Osteocyte (in vitro differentiated cells): ENCODE measurements at regions not wholly inside any gene's neighbourhood (a gene's known extent, or its start where the extent isn't known, plus 50 kb on each side); places are given as distances from the start of the nearest gene placed in this dataset.

Experiments used
- DNase-seq: peaks from one replicate; pipeline ENCODE4 v3.0.0; 2021; ENCODE audit warnings: mixed read lengths; ENCODE audit not compliant: unreplicated experiment; ENCODE audit errors: extremely low spot score
- H3K27ac Mint-ChIP-seq: one replicate; pipeline ENCODE4 v1.8.0; 2021; ENCODE audit warnings: mild to moderate bottlenecking, mixed read lengths; ENCODE audit not compliant: unreplicated experiment
- H3K27me3 Mint-ChIP-seq: one replicate; pipeline ENCODE4 v1.8.0; 2021; ENCODE audit warnings: mixed read lengths; ENCODE audit not compliant: unreplicated experiment
- H3K36me3 Mint-ChIP-seq: one replicate; pipeline ENCODE4 v1.8.0; 2021; ENCODE audit warnings: mixed read lengths; ENCODE audit not compliant: unreplicated experiment
- H3K4me1 Mint-ChIP-seq: one replicate; pipeline ENCODE4 v1.8.0; 2021; ENCODE audit warnings: mixed read lengths; ENCODE audit not compliant: unreplicated experiment
- H3K4me3 Mint-ChIP-seq: one replicate; pipeline ENCODE4 v1.8.0; 2021; ENCODE audit warnings: mild to moderate bottlenecking, moderate library complexity, mixed read lengths; ENCODE audit not compliant: unreplicated experiment
- H3K9me3 Mint-ChIP-seq: one replicate; pipeline ENCODE4 v1.8.0; 2021; ENCODE audit warnings: mixed read lengths; ENCODE audit not compliant: unreplicated experiment
- CTCF ChIP-seq: fragments of 200-600 bp; sonication (generic); IDR thresholded peaks from 2 replicates; pipeline ENCODE4 v1.5.0; 2021; ENCODE audit warnings: antibody characterized with exemption, mild to moderate bottlenecking, moderate library complexity

DNA sequence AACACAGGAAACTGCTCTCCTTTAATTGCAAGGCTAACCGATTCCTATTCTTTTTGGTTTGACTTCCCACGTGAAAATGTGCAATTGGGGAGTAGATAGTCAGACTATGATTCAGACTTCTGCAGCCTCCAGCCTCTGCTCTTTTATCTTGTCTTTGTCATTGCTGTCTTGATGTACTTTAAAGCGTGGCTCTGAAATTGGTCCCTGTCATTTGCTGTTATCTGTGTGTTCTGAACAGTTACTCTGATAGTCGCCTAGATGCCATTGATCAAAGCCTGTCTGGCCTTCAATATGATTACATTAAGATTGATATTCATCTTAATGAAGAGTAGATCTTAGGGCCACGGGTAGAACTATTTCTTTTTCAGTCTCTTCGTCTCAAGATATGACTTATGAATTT lies 799.2 kb downstream of the REEP3 start:
- Mint-ChIP-seq H3K4me3 (no peak overlapping the region), H3K27ac (no peak overlapping the region), H3K36me3 (no peaks in the 10 kb centered on the region), H3K27me3 (no peaks in the 10 kb centered on the region), H3K4me1 (no peaks in the 10 kb centered on the region), H3K9me3 (peaks cover 9% of the 10 kb centered on the region)
- TF ChIP-seq CTCF = no peak
- no peak for DNase-seq

DNA sequence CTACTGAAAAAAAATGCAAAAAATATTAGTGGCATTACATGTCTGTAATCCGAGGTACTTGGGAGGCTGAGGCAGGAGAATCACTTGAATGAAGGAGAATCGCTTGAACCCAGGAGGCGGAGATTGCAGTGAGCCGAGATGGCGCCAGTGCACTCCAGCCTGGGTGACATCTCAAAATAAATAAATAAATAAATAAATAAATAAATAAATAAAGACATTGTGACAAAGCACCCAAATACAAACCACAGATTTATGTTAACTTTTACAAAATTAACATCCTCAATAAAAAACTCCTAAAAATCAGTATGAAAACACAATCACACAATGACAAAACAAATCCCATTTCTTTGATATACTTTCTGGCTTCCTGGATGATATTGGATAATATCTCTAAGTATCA lies 808.3 kb downstream of the REEP3 start:
- no peaks in the 10 kb centered on the region for H3K4me1 Mint-ChIP-seq
- DNase-seq = no peak
- H3K9me3 Mint-ChIP-seq = peaks cover 23% of the 10 kb centered on the region
- no peak for TF ChIP-seq CTCF
- no peak overlapping the region for H3K4me3 Mint-ChIP-seq
- H3K27ac Mint-ChIP-seq = no peak overlapping the region
- H3K27me3 Mint-ChIP-seq = peaks cover 2% of the 10 kb centered on the region
- H3K36me3 Mint-ChIP-seq = peaks cover 2% of the 10 kb centered on the region

GRCh38 chr10:64332551-64332950 lies 811.4 kb downstream of the REEP3 start:
- no peaks in the 10 kb centered on the region for H3K36me3 Mint-ChIP-seq
- TF ChIP-seq CTCF = no peak
- no peaks in the 10 kb centered on the region for H3K4me1 Mint-ChIP-seq

DNA sequence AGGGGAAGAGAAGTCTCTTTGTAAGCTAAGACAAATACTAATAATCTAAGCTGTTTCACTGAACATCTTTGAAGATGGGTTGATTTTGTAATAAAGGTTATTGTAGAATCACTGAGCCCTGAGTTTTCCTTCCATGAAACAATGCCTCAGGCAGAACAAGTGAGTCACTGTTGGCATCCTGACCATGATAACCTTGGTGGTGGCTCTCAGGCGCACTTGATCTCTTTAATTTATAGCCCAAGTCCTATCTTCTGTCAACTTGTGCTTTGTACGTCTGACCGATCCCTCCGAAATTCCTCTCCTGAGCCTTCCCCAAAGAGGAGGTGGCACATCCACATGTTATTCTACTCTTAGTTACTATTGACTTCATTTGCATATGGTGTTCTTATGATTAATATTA lies 812.9 kb downstream of the REEP3 start:
- H3K36me3 Mint-ChIP-seq = no peaks in the 10 kb centered on the region
- TF ChIP-seq CTCF = no peak
- no peak overlapping the region for H3K4me3 Mint-ChIP-seq
- no peak for DNase-seq
- H3K9me3 Mint-ChIP-seq = no peaks in the 10 kb centered on the region
- H3K27ac Mint-ChIP-seq = no peak overlapping the region
- H3K27me3 Mint-ChIP-seq = peaks cover 3% of the 10 kb centered on the region
- H3K4me1 Mint-ChIP-seq = no peaks in the 10 kb centered on the region

More at GRCh38 chr10:64332551-64332950, 811.4 kb downstream of the REEP3 start:
- Mint-ChIP-seq H3K9me3 (peaks cover 2% of the 10 kb centered on the region), H3K27me3 (peaks cover 3% of the 10 kb centered on the region), H3K4me3 (no peak overlapping the region), H3K27ac (no peak overlapping the region)
- no peak for DNase-seq

DNA sequence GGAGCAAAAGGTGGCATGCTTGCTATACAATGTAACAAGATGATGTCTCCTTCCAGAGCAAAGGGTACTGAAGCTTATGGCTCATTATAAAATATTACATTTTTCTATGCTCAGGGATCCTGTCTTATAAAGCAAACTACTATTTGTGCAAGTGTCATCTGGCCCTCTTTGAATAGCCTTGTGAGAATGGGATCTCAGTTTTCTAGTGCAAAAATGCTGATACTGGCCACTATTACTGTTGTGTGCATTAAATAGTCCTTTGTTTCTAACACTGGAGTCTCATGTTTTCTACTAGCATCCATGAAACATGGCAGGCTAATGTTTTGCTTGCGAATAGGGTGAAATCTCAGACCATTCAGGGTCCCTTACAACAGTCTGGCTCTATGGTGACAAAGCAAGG lies 823.0 kb downstream of the REEP3 start:
- no peak for DNase-seq
- H3K9me3 Mint-ChIP-seq = no peaks in the 10 kb centered on the region
- no peak overlapping the region for H3K27ac Mint-ChIP-seq
- no peaks in the 10 kb centered on the region for H3K4me1 Mint-ChIP-seq
- no peak overlapping the region for H3K4me3 Mint-ChIP-seq
- H3K36me3 Mint-ChIP-seq = no peaks in the 10 kb centered on the region
- no peak for TF ChIP-seq CTCF
- peaks cover 8% of the 10 kb centered on the region for H3K27me3 Mint-ChIP-seq
